Kasumi-1 (cell line): ENCODE measurements at regions not wholly inside any gene's neighbourhood (a gene's known extent, or its start where the extent isn't known, plus 50 kb on each side); places are given as distances from the start of the nearest gene placed in this dataset.

ENCODE experiments used
- DNase-seq, 2 experiments: peaks; one replicate each; lab custom pipeline; 2025; lab: John Stamatoyannopoulos, UW

GRCh38 chr13:37364007-37364406 lies 234.6 kb downstream of the POSTN start:
- DNase-seq = no peak

DNA sequence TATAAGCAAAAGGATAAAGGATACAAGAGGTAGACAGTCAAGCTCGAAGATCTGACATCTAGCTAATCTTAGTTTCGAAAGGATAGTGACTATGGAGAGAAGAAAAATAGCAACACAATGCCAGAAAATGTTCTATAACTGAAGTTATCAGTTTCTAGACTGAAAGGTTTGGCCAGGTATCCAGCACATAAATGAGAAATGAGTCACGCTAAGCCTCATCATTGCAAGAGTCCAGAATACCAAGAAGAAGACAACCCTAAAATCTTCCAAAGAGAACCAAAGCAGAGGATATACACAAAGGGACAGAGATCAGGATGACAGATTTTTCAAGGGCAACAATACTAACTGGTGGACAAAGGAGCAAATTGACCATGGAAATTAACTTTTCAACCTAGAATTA lies 237.0 kb downstream of the POSTN start:
- DNase-seq = no peak

GRCh38 chr13:37360556-37360955 lies 238.0 kb downstream of the POSTN start:
- no peak for DNase-seq

- no peak for DNase-seq
These were observed 241.0 kb downstream of the POSTN start for GRCh38 chr13:37357548-37357947.

DNA sequence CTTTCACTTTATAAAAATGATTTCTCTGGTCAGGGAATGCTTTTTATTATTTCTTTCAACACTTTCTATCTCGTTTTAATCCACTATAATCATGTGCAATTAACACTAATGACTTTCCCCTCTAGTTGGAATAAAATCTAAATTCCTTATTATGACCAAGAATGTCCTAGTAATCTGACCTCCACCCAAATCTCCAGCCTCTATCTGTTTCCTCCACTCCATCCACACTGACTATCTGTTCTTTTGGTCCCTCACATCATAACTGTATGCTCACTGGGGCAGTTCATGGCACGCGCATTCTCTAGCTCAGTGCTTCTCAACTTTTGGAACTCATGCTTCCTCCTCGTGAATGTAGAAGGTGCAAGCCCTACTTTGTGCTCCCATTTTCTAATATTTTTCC lies 244.7 kb downstream of the POSTN start:
- DNase-seq = no peak

GRCh38 chr13:37351211-37351610 lies 245.7 kb upstream of the CSNK1A1L start:
- DNase-seq = no peak

DNA sequence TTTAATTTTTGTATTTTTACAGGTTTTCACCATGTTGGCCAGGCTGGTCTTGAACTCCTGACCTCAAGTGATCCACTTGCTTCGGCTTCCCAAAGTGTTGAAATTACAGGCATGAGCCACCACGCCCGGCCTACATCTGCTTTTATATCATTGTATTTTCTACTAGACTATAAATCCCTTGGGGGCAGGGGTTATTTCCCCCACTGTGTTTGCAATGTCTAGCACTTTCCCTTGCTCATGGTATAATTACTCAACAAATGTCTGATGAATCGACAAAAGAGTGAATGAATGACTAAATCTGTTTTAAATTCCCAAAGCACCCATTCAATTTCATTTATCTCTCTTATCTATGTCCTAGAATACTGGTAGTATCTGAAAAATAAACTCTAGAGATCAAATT lies 244.5 kb upstream of the CSNK1A1L start:
- DNase-seq = no peak

GRCh38 chr13:37348916-37349643 lies 243.6 kb upstream of the CSNK1A1L start:
- DNase-seq = no peak

- DNase-seq = no peak
These were observed 240.4 kb upstream of the CSNK1A1L start for GRCh38 chr13:37345869-37346268.

DNA sequence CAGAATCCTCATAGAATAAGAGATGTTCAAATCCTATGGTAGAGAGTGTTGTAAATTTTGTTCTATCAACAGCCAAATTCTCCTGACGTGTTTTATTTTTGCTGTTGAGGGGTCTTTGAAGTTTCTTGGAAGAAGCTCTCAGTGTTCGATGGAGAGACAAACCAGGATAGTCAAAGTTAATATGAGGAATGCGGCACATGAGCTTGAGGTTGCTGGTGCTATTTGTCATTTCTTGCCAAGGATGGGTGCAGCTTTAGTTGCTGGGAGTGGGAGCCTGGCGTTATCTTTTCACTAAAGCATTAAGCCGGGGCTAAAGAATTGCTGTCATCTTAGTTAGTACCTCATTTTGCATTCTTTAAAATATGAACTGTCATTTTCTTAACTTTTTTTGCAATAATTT lies 239.9 kb upstream of the CSNK1A1L start:
- no peak for DNase-seq

DNA sequence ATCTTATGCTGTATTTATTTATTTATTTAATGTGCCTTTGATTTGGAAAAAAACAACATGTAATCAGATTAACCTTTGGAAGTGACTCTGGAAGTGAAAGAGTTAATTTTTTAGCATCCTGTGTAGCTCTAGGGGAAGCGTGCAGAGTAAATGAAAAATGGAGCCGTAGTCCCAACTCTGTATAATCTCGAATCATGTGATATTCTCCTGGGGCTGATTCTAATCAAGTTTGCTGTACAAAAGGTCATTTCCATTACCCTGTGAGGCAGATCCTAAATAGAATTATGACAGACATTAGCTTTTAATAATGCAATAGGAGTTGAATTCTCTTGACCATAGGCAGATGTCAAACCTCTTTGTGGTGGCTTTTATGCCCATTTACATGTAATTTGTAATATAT lies 238.6 kb upstream of the CSNK1A1L start:
- no peak for DNase-seq

DNA sequence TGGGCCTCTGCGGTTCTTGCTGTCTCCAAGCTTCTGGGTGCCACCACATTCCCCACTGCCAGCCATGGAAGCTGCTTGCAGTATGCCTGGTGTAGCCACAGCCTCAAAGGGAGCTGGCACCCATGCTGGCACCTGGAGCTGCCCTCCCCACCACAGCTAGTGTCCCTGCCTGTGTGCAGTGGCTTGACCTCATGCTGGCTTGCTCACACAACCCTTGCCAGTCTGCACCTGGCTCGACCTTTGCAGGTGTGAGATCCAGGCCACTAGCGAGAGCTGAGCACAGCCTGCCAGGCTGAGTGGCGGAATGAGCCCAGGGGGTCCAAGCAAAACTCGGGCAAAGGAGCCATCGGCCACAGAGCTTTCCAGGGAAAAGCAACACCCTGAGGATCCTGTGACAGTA lies 236.7 kb upstream of the CSNK1A1L start:
- DNase-seq = no peak

DNA sequence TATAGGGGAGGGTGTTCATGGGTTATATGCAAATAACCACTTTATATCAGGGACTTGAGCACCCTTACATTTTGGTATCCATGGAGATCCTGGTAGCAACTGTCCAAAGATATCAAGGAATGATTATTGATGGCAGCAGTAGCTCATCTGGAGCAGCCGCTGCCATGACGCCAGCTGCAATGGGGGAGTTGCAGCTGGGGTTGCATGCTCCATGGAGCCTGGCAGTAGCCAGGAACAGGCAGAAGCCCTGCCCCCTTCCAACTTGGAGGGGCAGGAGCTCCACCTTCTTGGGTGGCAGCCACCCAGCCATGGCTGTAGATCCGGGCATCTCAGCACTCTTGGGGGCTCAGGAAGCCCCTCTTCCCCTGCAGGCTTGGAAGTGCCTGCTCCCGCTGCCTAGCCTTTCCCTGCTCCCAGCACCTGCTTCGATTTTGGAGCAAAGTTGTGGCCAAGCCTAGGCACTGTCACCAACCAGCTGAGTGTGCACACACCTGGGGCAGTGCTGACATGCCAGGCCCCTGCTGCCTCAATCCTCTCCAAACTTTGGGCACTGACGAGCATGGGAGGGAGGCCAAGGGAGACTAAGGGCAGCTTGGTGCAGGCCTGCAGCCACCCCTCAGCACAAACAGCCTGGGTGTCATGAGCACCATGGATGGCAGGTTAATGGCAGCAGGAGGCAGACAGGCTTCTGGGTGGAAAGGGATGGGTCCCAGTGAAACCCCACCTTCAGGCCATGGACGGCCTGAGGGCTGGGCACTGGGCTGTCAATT lies 235.6 kb upstream of the CSNK1A1L start:
- no peak for DNase-seq

GRCh38 chr13:37339386-37339735 lies 233.9 kb upstream of the CSNK1A1L start:
- no peak for DNase-seq

GRCh38 chr13:37338726-37339385 lies 233.4 kb upstream of the CSNK1A1L start:
- DNase-seq = no peak

DNA sequence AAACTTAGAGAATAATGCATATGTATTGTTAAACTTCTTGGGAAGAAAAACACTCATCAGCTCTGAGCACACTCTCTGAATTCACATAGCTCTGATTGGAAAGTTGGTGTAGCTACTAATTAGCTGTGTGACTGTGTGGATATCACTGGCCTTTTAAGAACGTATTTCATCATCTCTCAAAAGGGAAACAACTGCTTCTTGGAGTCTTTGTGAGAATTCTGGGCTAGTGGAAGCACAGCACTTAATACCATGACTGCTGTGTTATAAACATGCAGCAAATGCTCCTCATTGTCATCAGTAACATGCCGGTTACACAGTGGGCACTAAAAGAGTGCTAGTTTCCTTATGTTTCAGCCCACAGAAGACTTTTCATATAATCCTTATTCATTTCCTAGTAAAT lies 220.9 kb upstream of the CSNK1A1L start:
- no peak for DNase-seq

DNA sequence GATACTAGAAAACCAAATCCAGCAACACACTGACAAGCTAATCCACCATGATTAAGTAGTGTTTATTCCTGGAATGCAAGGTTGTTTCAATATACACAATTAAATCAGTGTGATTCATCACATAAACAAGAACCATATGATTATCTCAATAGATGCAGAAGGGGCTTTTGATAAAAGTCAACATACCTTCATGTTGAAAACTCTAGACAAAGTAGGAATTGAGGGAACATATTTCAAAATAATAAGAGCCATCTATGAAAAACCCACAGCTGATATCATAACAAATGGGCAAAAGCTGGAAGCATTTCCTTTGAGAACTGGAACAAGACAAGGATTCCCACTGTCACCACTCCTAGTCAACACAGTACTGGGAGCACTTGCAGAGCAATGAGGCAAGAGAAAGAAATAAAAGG lies 213.6 kb upstream of the CSNK1A1L start:
- DNase-seq = no peak

- DNase-seq = no peak
These were observed 211.5 kb upstream of the CSNK1A1L start for GRCh38 chr13:37316935-37317334.

DNA sequence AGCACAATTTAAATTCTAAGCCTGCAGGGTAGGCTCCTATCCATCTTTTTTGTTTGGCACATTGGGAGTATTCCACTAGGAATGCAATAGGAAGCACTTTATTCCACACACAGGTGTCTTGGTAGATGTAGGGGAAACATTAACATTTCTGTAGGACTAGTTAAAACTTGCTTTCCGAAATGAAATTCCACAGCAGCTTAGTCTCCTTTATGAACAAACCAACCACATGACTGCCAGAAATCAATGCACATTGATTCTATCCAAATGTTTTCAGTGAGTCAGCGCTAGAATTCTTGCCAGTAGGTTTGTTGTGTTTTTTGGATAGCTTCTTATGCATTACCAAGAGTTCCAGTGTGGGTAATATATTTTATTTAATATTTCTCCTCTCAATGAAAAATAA lies 207.9 kb upstream of the CSNK1A1L start:
- no peak for DNase-seq

DNA sequence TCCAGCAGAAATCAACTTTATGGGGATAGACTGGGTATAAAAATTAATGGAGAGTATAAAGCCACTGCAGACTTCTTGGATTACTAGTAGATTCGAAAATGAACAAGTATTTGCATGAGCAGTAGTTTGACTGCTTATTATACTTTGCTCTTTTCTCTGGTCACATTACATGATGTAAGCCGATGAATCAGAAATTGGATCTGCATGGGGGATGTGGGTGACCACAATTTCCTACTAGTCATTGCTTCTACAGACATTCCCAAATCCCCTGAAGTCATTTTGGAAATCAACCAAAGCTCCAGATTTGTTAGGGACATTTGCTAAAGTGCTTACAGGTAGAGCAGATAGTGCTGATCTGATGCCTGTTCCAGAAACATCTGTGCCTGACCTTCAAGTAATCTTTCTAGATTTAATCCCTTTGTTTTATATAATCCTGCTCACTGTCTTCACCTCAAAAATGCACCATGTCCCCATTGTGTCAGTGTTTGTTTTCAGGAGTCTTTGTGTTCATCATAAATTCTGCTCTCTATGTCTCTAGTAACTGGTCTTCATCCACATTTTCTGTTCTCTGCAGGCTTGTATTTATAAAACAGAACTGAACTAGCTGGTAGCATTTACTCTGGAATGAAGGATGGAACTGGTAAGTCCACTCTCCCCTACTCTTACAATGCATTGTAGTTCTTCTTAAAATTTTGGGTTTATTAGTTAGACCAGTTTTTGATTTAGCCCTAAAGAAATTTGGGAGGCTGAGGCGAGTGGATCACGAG lies 201.5 kb upstream of the CSNK1A1L start:
- peak; percentile 12 to 23 for DNase-seq

GRCh38 chr13:37303606-37304005 lies 198.1 kb upstream of the CSNK1A1L start:
- DNase-seq = no peak

DNA sequence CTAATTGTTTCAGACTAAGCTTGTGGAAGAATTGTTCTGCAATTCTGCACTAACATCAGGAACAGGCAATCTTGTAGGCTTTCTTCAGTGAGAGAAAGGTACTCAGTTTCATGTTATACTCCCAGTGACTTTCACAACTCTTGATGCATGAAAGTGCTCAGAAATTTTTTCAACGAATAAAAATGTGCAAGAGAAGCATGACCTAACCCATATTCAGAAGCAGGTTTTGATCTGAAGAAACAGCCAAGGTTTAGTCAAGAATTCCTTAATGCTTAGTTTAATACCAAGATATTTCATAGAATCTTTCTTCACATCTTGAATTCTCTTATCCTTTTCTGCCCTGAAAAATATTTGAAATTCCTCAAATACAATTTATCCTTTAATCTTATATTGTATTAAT lies 197.2 kb upstream of the CSNK1A1L start:
- DNase-seq = no peak
